Left renal pelvis (tissue), 4 donors: ENCODE measurements at regions not wholly inside any gene's neighbourhood (a gene's known extent, or its start where the extent isn't known, plus 50 kb on each side); places are given as distances from the start of the nearest gene placed in this dataset.
A peak's percentile ranks its signal among the peaks of the same experiment; 100 is the strongest.

Experiments used
- DNase-seq, 4 donors: peaks; one replicate each; pipeline ENCODE4 v3.0.0-alpha.2; 2013; ENCODE audit warnings: low read depth in 4 of 4, low spot score in 3 of 4

DNA sequence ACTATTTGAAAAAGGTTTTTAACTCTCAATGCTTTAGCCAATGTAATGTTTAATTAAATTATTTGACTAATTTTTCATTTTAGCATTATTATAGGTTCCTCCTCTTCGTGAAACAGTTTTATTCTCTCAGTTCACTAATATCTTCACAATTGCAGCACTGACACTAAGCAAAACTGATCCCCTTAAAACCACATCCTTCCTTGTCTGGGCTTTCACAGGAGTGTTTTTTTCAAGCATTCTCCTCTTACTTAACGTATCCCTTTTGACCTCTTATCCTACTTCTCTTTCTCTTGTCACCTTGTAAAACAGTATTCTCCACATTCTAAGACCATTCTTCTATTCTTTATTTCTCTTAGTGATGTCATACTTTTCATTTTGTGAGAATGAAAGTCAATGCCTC, 112.8 kb downstream of the DSC3 start:
- no peak for DNase-seq

- no peak for DNase-seq
Measured at GRCh38 chr18:30929065-30929464, 113.5 kb downstream of the DSC3 start.

DNA sequence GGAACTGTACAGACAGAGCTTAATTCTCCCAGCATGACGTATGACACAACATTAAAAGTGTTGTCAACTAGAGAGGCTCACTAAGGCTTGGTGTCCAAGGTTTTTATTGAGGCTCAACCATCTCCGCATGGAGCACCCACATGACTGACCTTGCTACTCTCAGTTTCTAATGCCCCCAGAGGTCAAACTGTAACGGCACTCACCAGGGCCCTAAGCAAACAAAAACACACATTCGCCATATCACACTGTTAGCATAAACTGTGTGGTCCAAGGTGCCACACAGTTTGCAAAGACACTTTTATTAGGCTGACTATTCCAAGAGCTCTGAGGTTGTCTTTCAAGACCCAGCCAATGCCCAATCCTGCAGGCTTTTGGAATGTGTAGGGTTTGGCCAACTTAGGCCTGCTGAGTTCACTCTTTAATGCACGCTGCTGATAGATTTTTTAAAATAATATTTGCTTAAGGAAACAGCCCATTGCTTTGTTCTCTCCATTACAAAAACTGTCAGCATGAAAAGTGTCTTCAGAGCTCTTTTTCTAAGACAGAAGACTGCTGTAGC, 114.9 kb downstream of the DSC3 start:
- no peak for DNase-seq

DNA sequence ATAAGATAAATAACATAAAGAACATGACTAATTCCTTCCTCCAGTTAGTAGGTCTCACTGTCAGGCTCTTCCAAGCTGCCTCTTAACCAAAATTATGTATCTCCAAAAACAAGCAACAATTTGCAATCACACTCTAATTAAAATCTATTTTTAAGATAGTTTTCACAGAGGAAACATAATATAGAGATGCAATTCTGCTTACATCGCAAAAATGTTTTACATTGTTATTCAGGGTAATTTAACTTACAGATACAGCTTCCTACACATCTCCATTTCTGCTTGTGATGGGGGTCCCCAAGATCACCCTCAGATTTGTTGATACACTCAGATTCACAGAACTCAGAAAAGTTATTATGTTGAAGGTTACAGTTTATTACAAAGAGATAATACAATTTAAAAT, 115.5 kb downstream of the DSC3 start:
- DNase-seq, result no peak

- DNase-seq, result no peak
Measured at GRCh38 chr18:30925795-30926194, 116.7 kb downstream of the DSC3 start.

GRCh38 chr18:30920757-30921156, 121.8 kb downstream of the DSC3 start:
- no peak for DNase-seq

DNA sequence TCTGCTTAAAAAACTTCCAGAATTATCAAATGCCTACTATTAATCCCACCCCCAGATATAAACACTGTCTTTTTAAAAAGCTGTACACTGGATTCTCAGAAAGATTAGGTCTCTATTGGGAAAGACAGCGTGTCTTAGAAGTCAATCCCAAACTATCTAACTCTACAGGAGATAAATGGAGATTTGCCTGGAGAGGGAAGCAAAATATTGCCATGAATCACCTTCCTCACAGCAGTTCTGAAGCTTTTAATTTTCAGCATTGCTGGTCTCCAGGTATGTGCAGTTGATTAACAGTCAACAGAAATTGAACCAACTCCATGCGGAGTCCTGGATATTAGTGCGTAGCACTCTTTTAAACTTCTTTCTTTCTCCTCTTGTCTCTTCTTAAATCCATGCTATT, 122.2 kb downstream of the DSC3 start:
- DNase-seq, result no peak

- DNase-seq, result no peak
Measured at GRCh38 chr18:30917651-30918050, 124.9 kb downstream of the DSC3 start.

DNA sequence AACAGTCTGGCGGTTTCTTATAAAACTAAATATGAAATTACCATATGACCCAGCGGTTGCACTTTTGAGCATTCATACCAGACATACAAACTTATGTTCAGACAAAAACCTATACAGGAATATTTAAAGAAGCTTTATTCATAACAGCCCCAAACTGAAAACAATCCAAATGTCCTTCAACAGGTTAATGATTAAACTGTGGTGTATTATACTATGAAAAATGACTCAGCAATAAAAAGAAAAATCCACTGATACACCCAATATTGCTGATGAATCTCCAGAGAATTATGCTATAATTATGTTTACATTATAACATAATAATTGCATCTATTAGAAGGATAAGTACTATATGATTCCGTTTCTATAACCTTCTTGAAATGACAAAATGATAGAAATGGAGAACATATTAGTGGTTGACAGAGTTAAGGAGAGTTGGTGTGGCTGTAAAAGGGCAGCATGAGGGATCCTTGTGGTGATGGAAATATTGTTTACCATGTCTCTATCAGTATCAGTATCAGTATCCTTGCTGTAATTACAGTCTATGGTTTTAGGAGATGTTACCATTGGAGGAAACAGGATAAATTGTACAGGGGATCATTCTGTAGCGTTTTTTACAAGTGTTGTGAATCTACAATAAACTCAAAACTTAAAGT, 127.1 kb downstream of the DSC3 start:
- no peak for DNase-seq

DNA sequence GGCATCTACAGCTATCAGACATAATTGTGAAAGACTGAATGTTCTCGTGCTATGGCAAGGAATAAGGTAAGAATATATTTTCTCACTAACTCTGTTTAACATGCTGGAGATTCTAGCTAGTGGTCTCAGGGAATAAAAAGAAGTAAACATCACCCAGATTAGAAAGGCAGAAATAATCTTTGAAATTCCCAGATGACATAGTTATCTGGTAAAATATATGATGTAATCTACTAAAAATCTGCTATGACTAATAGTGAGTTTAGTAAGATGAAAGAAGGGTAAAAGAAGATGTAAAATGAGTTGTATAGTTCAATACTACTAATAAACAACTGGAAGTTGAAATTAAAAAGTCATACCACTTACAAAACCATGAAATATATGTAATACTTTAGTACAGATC, 134.2 kb downstream of the DSC3 start:
- DNase-seq, result no peak

DNA sequence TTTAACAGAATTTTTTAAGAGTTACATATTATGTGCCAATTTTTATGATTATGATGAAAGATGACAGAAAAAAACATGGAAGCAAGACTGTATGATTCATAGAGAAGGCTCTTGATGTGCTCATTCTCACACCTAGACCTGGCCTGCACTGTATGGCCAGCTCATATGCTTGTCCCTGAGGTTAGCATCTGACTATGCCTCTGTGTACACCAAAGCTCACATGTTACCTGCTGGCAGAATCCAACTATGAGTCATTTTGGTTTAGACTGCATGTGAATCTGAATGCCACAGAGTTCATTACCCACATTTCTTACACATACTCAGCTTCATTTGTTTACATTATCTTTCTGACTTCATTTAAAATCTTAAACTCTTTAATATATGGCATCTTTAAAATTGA, 139.0 kb downstream of the DSC3 start:
- DNase-seq, result no peak

GRCh38 chr18:30889519-30890301, 152.8 kb downstream of the DSC3 start:
- DNase-seq, result peak in 2 of 4 donors; percentile 8 to 27

- no peak for DNase-seq
Measured at GRCh38 chr18:30888344-30888743, 154.2 kb downstream of the DSC3 start.

- no peak for DNase-seq
Measured at GRCh38 chr18:30886998-30887397, 155.5 kb downstream of the DSC3 start.

DNA sequence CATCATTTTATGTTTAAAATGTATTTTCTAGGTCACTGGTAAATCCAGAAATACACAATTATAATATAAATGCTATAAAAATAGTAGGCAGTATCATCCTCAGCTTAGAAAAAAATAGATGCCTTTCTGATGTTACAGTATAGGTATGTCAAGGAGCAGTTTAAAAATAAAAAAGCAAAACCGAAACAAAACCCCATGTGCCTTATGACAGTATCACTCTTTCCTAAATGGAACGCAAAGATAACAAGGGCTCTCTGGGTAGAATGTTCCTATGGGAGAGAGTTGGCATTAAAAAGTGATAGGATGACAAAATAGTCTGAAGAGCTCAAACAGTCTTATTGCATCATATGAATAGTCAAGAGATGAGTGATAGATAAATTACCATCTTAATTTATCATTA, 172.1 kb downstream of the DSC3 start:
- no peak for DNase-seq

- no peak for DNase-seq
Measured at GRCh38 chr18:30862900-30863299, 179.6 kb downstream of the DSC3 start.

DNA sequence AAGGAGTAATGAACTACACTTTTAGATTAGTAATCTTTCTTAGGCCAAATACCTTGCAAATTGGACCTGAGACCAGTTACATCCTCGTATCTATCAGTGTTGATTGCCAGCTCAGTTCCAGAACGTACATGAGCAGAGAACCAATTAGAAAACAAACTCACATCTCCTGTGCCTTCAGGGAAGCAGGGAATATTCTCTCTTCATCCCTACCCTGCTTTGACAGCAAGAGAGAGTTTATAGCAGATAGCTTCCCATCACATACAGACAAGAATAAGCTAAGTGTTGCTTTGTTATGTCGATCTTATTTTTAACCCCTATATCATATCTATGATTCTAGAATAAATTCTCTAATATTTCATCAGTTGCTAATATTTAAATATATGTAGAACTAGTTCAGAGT, 181.8 kb downstream of the DSC3 start:
- no peak for DNase-seq

- DNase-seq, result no peak
Measured at GRCh38 chr18:30859036-30859435, 183.5 kb downstream of the DSC3 start.

DNA sequence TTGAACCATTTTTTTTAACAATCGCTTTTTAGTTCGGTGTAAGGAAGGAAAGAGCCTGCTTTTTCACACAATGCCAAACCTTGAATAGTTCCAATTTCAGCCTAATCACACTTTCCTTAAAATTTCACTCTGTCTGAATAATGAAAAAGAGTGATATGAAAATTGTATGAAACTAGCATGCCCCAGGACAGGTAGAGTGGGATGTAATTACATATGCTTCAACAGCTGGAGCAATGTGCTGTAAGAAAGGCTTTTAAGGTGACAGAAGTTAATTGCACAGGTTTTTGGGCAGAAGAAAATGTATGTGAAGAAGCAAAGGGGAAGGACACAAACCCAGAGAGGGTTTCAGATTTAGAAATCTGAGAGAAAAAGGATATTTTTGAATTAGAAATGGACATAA, 184.0 kb downstream of the DSC3 start:
- no peak for DNase-seq

DNA sequence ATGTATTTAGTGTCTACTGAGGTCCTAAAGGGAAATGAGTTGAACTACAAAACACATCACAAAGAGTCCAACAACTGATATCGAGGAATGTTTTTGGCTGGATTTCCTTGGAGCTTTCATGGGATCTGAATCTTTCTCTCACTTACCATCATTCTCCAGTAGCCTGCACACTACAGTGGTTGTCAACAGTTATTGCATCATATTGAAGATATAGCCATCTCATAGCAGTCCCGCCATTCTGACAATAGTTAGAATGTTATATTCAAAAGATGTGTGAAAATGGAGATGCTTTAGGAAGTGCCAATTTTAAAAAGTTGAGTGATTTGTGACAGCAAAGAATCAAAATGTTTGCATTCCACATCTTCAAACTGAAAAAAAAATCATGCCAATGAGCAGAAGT, 186.8 kb downstream of the DSC3 start:
- DNase-seq, result no peak

- DNase-seq, result no peak
Measured at GRCh38 chr18:30852980-30853379, 189.6 kb downstream of the DSC3 start.

- no peak for DNase-seq
Measured at GRCh38 chr18:30852541-30852940, 190.0 kb downstream of the DSC3 start.
